Vagina (tissue), 2 donors: ENCODE measurements at regions not wholly inside any gene's neighbourhood (a gene's known extent, or its start where the extent isn't known, plus 50 kb on each side); places are given as distances from the start of the nearest gene placed in this dataset.

Source experiments
- DNase-seq, 2 donors: peaks; one replicate each; pipeline ENCODE4 v3.0.0-alpha.2; 2017; ENCODE audit errors: extremely low spot score in 2 of 2
- H3K27ac ChIP-seq: fragments of 200-600 bp; sonication (generic); one replicate; pipeline ENCODE4 v1.5.1; 2019
- H3K27me3 ChIP-seq: fragments of 200-600 bp; sonication (generic); one replicate; pipeline ENCODE4 v1.5.1; 2019
- H3K36me3 ChIP-seq, 2 donors: fragments of 200-600 bp; sonication (generic); one replicate each; pipeline ENCODE4 v1.5.1; 2017 to 2019
- H3K4me1 ChIP-seq: fragments of 200-600 bp; sonication (generic); one replicate; pipeline ENCODE4 v1.5.1; 2019
- H3K4me3 ChIP-seq, 2 donors: fragments of 200-600 bp; sonication (generic); 1 replicate in 1 of 2; 2 replicates in 1 of 2; pipeline ENCODE4 v1.5.1; 2016 to 2019
- H3K9me3 ChIP-seq: fragments of 200-600 bp; sonication (generic); one replicate; pipeline ENCODE4 v1.5.1; 2019
- POLR2A ChIP-seq, 2 donors: fragments of 450-650 bp; IDR thresholded peaks; one replicate each; pipeline ENCODE4 v1.6.1; 2017; ENCODE audit warnings: antibody characterized with exemption in 2 of 2, mild to moderate bottlenecking in 2 of 2, moderate library complexity in 2 of 2
- POLR2AphosphoS5 ChIP-seq, 2 donors: sonication (generic); formaldehyde crosslinking; IDR thresholded peaks; one replicate each; pipeline ENCODE4 v1.9.0; 2017; ENCODE audit warnings: antibody characterized with exemption in 2 of 2, mild to moderate bottlenecking in 2 of 2, low read depth in 1 of 2; ENCODE audit not compliant: insufficient read depth in 1 of 2
- intact Hi-C: fragments of 100-400 bp; cut with DNase I; formaldehyde crosslinking; loops from one replicate; pipeline ENCODE4 v1.15.1; 2023
- TF ChIP-seq, protein P1 (sequence below), 3 experiments: fragments of 450-650 bp in 2 of 3; fragments of 200-600 bp in 1 of 3; sonication (generic) in 1 of 3; IDR thresholded peaks; one replicate each; pipeline ENCODE4 v1.5.1; 2017 to 2019; ENCODE audit warnings: antibody characterized with exemption in 3 of 3, mild to moderate bottlenecking in 2 of 3, moderate library complexity in 2 of 3

DNA sequence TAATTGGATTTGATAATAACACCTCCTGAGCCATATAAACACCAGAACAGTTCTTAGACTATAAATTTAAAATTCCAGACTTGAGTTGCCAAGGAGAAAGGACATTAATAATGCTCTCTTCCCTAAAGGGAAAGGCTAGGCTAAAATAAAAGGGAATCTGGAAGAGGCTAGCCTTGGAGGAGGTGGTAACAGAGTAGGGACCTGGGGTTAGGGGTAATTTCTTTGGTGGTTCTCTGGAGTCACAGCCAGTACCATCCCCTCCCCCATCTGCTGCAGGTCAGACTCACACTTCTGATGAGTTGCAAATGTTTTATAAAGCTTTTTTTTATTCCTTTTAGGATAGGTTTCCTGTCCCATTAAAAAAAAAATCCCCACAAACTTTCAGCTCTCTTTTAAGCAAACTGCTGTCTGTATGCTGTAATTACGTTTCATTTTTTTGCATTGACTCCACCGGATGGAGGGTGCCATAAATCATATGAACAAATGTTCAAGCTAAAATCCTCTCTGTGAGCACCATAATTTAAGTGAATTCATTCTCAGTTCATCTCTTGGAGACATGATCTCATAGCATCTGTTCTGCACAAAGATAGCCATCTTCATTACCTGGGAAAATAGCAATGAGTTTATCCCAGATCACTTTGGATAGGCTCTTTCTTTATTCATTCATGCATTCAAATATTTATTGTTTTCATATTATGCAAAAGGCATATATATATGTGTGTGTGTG is 379.6 kb downstream of the TTLL7 start:
- no peak overlapping the region for H3K4me3 ChIP-seq
- TF ChIP-seq, protein P1, sequence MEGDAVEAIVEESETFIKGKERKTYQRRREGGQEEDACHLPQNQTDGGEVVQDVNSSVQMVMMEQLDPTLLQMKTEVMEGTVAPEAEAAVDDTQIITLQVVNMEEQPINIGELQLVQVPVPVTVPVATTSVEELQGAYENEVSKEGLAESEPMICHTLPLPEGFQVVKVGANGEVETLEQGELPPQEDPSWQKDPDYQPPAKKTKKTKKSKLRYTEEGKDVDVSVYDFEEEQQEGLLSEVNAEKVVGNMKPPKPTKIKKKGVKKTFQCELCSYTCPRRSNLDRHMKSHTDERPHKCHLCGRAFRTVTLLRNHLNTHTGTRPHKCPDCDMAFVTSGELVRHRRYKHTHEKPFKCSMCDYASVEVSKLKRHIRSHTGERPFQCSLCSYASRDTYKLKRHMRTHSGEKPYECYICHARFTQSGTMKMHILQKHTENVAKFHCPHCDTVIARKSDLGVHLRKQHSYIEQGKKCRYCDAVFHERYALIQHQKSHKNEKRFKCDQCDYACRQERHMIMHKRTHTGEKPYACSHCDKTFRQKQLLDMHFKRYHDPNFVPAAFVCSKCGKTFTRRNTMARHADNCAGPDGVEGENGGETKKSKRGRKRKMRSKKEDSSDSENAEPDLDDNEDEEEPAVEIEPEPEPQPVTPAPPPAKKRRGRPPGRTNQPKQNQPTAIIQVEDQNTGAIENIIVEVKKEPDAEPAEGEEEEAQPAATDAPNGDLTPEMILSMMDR (IDR thresholded peaks at IDR 0.05), result no peak
- TF ChIP-seq POLR2AphosphoS5 (IDR thresholded peaks at IDR 0.05; ENCODE audit: insufficient read depth in 1 of 2, low read depth in 1 of 2), result no peak
- TF ChIP-seq POLR2A (IDR thresholded peaks at IDR 0.05), result no peak
- H3K9me3 ChIP-seq, result no peaks in the 10 kb centered on the region
- no peak overlapping the region for H3K27ac ChIP-seq
- no peaks in the 10 kb centered on the region for H3K36me3 ChIP-seq
- no peak for DNase-seq
- no peaks in the 10 kb centered on the region for H3K4me1 ChIP-seq
- intact Hi-C loops, result no loop called here
- H3K27me3 ChIP-seq, result no peaks in the 10 kb centered on the region

DNA sequence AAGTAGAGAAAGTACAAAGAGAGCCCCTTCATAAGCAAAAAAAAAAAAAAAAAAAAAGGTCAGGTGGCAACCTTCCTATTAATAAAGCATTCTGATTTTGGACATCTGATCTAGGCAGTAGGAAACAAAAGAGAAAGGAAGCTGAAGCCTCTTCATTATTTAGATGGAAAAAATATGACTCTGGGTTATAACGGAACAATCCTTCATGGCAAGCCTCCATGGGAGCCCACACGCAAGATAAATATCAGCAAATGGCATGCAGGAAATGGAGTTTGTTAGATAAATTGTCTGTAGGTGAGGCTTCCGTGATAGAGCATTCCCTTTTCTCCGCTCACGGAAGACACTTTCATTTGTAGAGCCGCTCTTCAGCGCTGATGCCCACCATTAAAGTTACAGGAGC is 381.0 kb downstream of the TTLL7 start:
- no peak for DNase-seq
- TF ChIP-seq POLR2A (IDR thresholded peaks at IDR 0.05) (no peak), POLR2AphosphoS5 (IDR thresholded peaks at IDR 0.05; ENCODE audit: insufficient read depth in 1 of 2, low read depth in 1 of 2) (no peak)
- TF ChIP-seq, protein P1 (IDR thresholded peaks at IDR 0.05), result no peak
- H3K27ac ChIP-seq, result no peak overlapping the region
- intact Hi-C loops, result no loop called here
- no peak overlapping the region for H3K4me3 ChIP-seq
- H3K36me3 ChIP-seq, result no peaks in the 10 kb centered on the region
- no peaks in the 10 kb centered on the region for H3K4me1 ChIP-seq
- no peaks in the 10 kb centered on the region for H3K9me3 ChIP-seq
- H3K27me3 ChIP-seq, result no peaks in the 10 kb centered on the region

DNA sequence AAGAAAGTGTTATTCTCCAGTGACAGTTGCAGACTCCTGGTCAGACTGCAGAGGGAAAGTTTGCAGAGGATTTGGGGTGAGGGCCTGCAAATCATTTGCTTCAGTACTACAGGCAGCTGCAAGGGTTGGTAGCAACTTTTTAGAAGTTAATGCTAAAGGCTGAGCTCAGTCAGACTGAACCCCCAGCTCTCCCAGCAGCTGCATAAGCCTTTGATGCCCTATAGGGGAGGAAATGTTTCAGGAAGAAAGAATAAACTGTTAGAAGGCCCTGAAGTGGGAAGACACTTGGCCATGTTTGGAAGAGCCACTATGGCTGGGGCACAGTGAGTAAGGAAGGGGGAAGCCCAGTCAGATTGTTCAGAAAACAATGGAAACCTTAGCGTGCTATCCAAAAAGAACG is 383.6 kb downstream of the TTLL7 start:
- Histone ChIP-seq H3K9me3 (no peaks in the 10 kb centered on the region), H3K27me3 (no peaks in the 10 kb centered on the region), H3K4me1 (no peaks in the 10 kb centered on the region), H3K27ac (no peak overlapping the region), H3K4me3 (no peak overlapping the region), H3K36me3 (no peaks in the 10 kb centered on the region)
- TF ChIP-seq POLR2A (IDR thresholded peaks at IDR 0.05) (no peak), POLR2AphosphoS5 (IDR thresholded peaks at IDR 0.05; ENCODE audit: insufficient read depth in 1 of 2, low read depth in 1 of 2) (no peak)
- TF ChIP-seq, protein P1 (IDR thresholded peaks at IDR 0.05), result no peak
- DNase-seq, result no peak
- intact Hi-C loops, result no loop called here

DNA sequence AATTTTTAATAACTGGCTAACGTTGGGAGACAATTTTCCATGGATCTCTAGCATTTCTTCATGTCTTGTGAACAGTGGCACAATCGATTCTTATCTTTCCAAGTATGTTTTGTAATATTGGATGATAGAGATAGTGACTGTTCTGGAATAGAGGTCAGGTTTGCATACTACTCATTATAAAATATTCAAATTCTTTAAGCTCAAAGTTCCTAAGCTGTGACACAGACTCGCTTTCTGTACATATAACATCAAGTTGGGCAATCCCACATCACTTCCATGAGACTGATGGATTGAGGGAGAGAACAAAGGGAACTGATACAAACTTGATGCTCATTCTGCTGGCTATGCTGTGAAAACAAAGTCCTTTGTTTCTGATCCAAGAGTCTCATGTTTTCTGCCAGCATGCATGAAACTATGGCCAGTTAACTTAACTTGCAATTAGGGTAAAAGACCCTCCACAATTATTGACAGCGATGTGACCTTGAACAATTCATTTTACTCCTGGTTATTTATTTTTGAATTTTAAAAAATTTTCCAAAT is 392.4 kb downstream of the TTLL7 start:
- TF ChIP-seq POLR2AphosphoS5 (IDR thresholded peaks at IDR 0.05; ENCODE audit: insufficient read depth in 1 of 2, low read depth in 1 of 2) (no peak), POLR2A (IDR thresholded peaks at IDR 0.05) (no peak)
- TF ChIP-seq, protein P1 (IDR thresholded peaks at IDR 0.05), result no peak
- no peak overlapping the region for H3K27ac ChIP-seq
- H3K36me3 ChIP-seq, result no peaks in the 10 kb centered on the region
- no peaks in the 10 kb centered on the region for H3K4me1 ChIP-seq
- no peak for DNase-seq
- no peaks in the 10 kb centered on the region for H3K27me3 ChIP-seq
- H3K4me3 ChIP-seq, result no peak overlapping the region
- intact Hi-C loops, result no loop called here
- H3K9me3 ChIP-seq, result no peaks in the 10 kb centered on the region

DNA sequence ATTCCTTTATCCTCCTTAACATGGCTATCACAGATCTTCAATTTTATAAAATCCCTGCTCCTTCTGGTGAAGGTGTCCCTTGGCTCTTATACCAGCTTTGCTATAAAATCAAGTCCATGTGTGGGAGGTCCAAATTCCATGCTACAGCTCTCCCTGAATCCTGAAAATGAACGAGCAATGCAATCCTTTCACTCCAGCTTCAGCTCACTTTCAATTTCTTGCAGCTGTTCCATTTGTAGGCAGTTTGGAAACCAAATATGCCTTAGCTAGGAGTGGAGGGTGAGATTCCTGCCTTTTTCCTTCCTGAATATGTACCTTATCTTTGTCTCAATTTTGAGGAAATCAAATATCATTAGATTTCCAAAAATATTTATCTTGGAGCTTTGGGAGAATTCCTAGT is 402.6 kb downstream of the TTLL7 start:
- Histone ChIP-seq H3K4me3 (no peak overlapping the region), H3K27ac (no peak overlapping the region), H3K36me3 (no peaks in the 10 kb centered on the region), H3K9me3 (no peaks in the 10 kb centered on the region), H3K27me3 (no peaks in the 10 kb centered on the region), H3K4me1 (no peaks in the 10 kb centered on the region)
- DNase-seq, result no peak
- intact Hi-C loops, result no loop called here
- TF ChIP-seq POLR2AphosphoS5 (IDR thresholded peaks at IDR 0.05; ENCODE audit: insufficient read depth in 1 of 2, low read depth in 1 of 2) (no peak), POLR2A (IDR thresholded peaks at IDR 0.05) (no peak)
- TF ChIP-seq, protein P1 (IDR thresholded peaks at IDR 0.05), result no peak
